ENCODE measurements at regions not wholly inside any gene's neighbourhood (a gene's known extent, or its start where the extent isn't known, plus 50 kb on each side); places are given as distances from the start of the nearest gene placed in this dataset.

DNA sequence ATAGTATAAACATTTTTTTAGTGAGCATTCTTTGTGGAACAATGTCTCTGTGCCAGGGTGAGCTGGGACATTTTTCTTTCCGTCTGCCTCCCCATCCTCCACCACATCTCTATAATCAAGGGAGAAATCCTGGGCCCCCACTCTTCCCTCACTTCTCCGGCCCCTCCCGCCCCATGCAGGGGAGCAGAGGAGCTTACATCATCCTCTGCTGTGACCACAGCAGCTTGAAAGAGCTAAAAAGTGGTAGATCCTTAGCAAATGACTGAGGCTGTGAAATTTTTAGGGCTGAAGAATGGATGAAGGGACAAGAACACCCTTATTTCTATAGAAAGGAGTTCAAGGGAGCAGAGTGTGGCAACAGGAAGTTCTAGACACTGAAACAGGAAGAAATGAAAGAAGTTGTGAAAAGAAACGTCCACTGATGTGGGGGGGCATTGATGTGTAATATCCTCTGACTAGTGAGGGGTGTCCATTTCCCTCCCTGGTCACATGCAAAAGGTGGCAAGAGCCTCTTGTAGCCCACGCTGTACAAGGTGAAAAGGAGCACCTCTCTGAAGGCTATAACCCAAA lies 380.3 kb upstream of the JARID2 start:
- H3K4me3 Mint-ChIP-seq, result peak overlapping the region; percentile 60
- peak overlapping the region; percentile 85 to 94 for H3K27ac Mint-ChIP-seq
- peaks cover 46% of the 10 kb centered on the region in 2 donors for H3K4me1 Mint-ChIP-seq (ENCODE audit: low read depth in 2 of 2)
- peak; percentile 74 for DNase-seq (ENCODE audit: low spot score)
- peak; percentile 88 to 91 for ATAC-seq
- peaks cover 0 to 2% of the 10 kb centered on the region in 2 donors for H3K27me3 Mint-ChIP-seq
- no peaks in the 10 kb centered on the region for H3K36me3 Mint-ChIP-seq
- H3K9me3 Mint-ChIP-seq, result no peaks in the 10 kb centered on the region

DNA sequence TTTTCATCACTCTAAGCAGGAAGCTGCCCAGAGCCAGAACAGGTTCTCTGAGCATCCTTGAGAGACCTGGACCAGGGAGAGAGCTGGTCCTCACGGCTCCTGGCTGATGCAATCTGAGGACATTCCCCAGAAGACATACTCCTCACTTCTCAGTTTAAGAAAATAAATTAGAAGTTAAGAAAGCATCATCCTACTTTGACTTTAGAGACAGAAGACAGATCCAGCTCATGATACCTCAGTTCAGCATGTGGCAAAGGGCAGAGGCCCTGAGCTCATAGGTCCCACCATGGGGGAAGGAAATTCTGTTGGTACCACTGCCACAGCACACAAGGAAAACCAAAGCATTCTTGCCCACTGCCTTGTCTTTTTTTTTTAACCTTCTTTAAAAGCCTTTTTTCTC lies 378.1 kb upstream of the JARID2 start:
- ATAC-seq (no peak), DNase-seq (ENCODE audit: low spot score) (no peak)
- Mint-ChIP-seq H3K27ac (peak overlapping the region; percentile 34 to 67), H3K27me3 (peaks cover 0 to 2% of the 10 kb centered on the region in 2 donors), H3K9me3 (no peaks in the 10 kb centered on the region), H3K36me3 (no peaks in the 10 kb centered on the region), H3K4me1 (ENCODE audit: low read depth in 2 of 2) (peaks cover 34 to 35% of the 10 kb centered on the region in 2 donors), H3K4me3 (no peak overlapping the region)

- H3K9me3 Mint-ChIP-seq, result no peaks in the 10 kb centered on the region
- no peak for DNase-seq (ENCODE audit: low spot score)
- peaks cover 31 to 34% of the 10 kb centered on the region in 2 donors for H3K4me1 Mint-ChIP-seq (ENCODE audit: low read depth in 2 of 2)
- H3K27me3 Mint-ChIP-seq, result peaks cover 0 to 2% of the 10 kb centered on the region in 2 donors
- no peak for ATAC-seq
- H3K27ac Mint-ChIP-seq, result peak overlapping the region in 1 of 2 donors; percentile 37
- no peaks in the 10 kb centered on the region for H3K36me3 Mint-ChIP-seq
- no peak overlapping the region for H3K4me3 Mint-ChIP-seq
These were observed 374.6 kb upstream of the JARID2 start for GRCh38 chr6:14871221-14871620.

- no peaks in the 10 kb centered on the region for H3K9me3 Mint-ChIP-seq
- DNase-seq (ENCODE audit: low spot score) (no peak), ATAC-seq (no peak)
- H3K36me3 Mint-ChIP-seq, result no peaks in the 10 kb centered on the region
- H3K27ac Mint-ChIP-seq, result peak overlapping the region in 1 of 2 donors; percentile 42
- H3K27me3 Mint-ChIP-seq, result peaks cover 0 to 2% of the 10 kb centered on the region in 2 donors
- H3K4me1 Mint-ChIP-seq (ENCODE audit: low read depth in 2 of 2), result peaks cover 46 to 49% of the 10 kb centered on the region in 2 donors
- no peak overlapping the region for H3K4me3 Mint-ChIP-seq
These were observed 372.8 kb upstream of the JARID2 start for GRCh38 chr6:14873101-14873500.

DNA sequence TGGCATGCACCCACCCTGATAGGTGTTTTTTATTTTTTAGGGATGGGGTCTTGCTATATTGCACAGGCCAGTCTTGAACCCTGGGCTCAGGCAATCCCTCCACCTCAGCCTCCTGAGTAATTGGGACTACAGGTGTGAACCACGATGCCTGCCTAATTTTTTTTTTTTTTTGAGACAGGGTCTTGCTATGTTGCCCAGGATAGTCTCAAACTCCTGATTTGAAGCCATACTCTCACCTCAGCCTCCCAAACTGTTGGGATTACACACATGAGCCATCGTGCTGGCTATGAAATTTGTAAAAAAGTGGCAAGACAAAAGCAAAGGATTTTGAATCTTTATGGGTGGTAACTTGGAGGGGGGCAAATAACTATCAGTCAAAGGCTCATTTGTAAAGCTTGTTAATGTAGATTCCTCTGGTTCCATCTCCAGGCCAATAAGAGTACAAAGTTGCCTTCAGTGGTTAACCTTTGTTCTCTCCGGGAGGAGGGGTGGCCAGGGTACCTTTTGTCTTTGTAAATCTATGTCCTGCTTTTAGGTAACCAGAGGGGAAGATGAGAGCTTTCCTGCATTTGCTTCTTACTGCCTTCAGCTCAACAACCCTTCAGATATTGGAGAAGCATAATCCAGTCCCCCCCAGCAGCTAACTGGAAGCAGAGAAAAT lies 372.0 kb upstream of the JARID2 start:
- peaks cover 52 to 57% of the 10 kb centered on the region in 2 donors for H3K4me1 Mint-ChIP-seq (ENCODE audit: low read depth in 2 of 2)
- H3K27ac Mint-ChIP-seq, result peak overlapping the region; percentile 96 to 100
- H3K27me3 Mint-ChIP-seq, result peaks cover 0 to 2% of the 10 kb centered on the region in 2 donors
- no peaks in the 10 kb centered on the region for H3K36me3 Mint-ChIP-seq
- ATAC-seq, result no peak
- H3K4me3 Mint-ChIP-seq, result no peak overlapping the region
- DNase-seq (ENCODE audit: low spot score), result no peak
- no peaks in the 10 kb centered on the region for H3K9me3 Mint-ChIP-seq

GRCh38 chr6:14874975-14875480 lies 370.8 kb upstream of the JARID2 start:
- Mint-ChIP-seq H3K4me1 (ENCODE audit: low read depth in 2 of 2) (peaks cover 44 to 52% of the 10 kb centered on the region in 2 donors), H3K9me3 (no peaks in the 10 kb centered on the region), H3K4me3 (peak overlapping the region; percentile 89), H3K36me3 (no peaks in the 10 kb centered on the region), H3K27me3 (no peaks in the 10 kb centered on the region), H3K27ac (peak overlapping the region; percentile 96 to 100)
- DNase-seq (ENCODE audit: low spot score) (no peak), ATAC-seq (no peak)

DNA sequence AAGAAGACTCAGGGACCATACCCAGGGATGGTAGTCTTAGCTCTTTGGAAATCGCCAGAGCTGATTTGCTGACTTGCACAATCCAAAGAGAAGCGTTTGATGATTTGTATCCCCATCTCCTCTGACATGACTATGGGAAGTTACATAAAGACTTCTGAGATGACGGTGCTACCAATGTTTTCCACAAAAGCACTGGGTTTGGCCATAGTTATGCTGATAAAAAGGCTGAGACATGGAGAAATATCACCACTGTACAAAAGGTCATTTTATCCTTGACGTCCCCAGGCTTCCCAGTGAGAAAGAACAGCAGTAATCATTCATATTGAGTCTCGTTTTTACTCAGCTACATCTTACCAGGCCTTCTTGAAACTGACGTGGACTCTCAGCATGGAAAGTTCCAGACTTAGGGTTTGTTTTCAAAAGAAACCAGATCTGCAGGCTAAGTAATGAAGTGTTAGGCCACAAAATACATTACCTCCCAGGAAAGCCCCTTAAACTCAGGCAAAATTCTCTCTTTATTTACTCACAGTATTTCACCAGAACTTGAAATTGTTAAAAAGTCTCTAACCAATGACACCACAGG lies 370.3 kb upstream of the JARID2 start:
- peak overlapping the region; percentile 89 for H3K4me3 Mint-ChIP-seq
- peak; percentile 70 to 77 for ATAC-seq
- DNase-seq (ENCODE audit: low spot score), result no peak
- peaks cover 48 to 52% of the 10 kb centered on the region in 2 donors for H3K4me1 Mint-ChIP-seq (ENCODE audit: low read depth in 2 of 2)
- no peaks in the 10 kb centered on the region for H3K36me3 Mint-ChIP-seq
- peak overlapping the region; percentile 96 to 100 for H3K27ac Mint-ChIP-seq
- no peaks in the 10 kb centered on the region for H3K9me3 Mint-ChIP-seq
- no peaks in the 10 kb centered on the region for H3K27me3 Mint-ChIP-seq

DNA sequence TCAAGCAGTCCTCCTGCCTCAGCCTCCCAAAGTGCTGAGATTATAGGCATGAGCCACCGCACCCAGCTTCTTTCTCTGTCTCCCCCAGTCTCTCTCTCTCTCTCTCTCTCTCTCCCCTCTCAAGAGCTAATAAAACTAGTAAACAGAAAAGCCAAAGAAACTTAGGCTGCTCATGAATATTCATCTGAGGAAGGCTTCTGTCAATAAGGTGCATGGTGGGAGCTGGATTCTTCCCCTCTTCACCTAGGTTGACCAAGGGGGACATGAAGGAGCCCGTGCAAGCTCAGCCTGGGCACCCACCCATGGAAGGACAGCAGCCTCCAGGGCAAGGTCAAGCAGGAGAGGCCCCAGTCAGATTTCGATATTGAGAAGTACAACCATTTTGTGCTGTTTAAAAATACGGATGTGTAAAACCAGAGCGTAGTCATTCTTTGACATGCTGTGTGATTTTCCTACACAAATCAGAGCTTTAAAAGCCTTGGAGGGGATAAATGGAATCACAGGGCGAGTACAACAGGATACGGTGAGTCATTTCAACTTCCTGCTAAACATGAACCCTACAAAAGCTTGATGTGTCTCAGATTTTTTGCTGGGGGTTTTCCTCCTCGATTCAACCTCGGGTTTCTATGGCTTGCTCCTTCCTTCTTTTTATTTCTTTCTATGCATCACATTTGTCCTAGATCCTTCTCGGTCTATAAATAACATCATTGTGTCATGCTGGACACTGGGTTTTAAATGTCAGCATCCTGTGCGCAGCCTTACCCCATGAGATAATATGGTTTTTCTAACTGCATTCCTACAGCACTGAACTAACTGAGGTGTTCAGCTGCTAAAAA lies 368.9 kb upstream of the JARID2 start:
- ATAC-seq, result peak; percentile 81 to 82
- no peaks in the 10 kb centered on the region for H3K27me3 Mint-ChIP-seq
- H3K27ac Mint-ChIP-seq, result peak overlapping the region; percentile 96 to 100
- peaks cover 48 to 52% of the 10 kb centered on the region in 2 donors for H3K4me1 Mint-ChIP-seq (ENCODE audit: low read depth in 2 of 2)
- peak; percentile 75 for DNase-seq (ENCODE audit: low spot score)
- no peaks in the 10 kb centered on the region for H3K36me3 Mint-ChIP-seq
- no peaks in the 10 kb centered on the region for H3K9me3 Mint-ChIP-seq
- peak overlapping the region; percentile 89 for H3K4me3 Mint-ChIP-seq

- no peak for ATAC-seq
- Mint-ChIP-seq H3K27ac (peak overlapping the region; percentile 96 to 100), H3K27me3 (no peaks in the 10 kb centered on the region), H3K9me3 (no peaks in the 10 kb centered on the region), H3K36me3 (no peaks in the 10 kb centered on the region), H3K4me1 (ENCODE audit: low read depth in 2 of 2) (peaks cover 47 to 51% of the 10 kb centered on the region in 2 donors), H3K4me3 (peak overlapping the region; percentile 89)
- DNase-seq (ENCODE audit: low spot score), result no peak
These were observed 368.1 kb upstream of the JARID2 start for GRCh38 chr6:14877758-14878157.

DNA sequence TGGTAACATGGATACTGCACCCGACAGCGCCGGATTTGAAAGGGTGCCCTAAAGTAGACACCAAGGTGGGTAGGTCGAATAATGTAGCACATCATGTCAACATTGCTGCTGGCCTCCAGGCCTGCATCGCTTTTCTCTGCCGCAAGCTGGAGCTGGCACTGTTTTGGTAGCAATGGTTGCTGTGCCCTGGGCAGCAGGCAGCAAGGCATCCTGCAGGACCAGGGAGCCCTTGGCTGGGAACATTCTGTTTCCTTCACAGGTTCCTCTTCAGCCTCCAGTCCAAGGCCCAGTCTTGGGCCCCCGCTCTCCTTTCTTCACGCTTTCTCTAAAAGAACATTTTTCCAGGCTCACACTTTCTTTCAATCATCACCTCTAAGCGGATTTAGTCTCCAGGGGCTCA lies 365.8 kb upstream of the JARID2 start:
- Mint-ChIP-seq H3K27me3 (no peaks in the 10 kb centered on the region), H3K4me3 (no peak overlapping the region), H3K4me1 (ENCODE audit: low read depth in 2 of 2) (peaks cover 38 to 41% of the 10 kb centered on the region in 2 donors), H3K9me3 (no peaks in the 10 kb centered on the region), H3K36me3 (no peaks in the 10 kb centered on the region), H3K27ac (peak overlapping the region in 1 of 2 donors; percentile 61)
- DNase-seq (ENCODE audit: low spot score) (no peak), ATAC-seq (no peak)

DNA sequence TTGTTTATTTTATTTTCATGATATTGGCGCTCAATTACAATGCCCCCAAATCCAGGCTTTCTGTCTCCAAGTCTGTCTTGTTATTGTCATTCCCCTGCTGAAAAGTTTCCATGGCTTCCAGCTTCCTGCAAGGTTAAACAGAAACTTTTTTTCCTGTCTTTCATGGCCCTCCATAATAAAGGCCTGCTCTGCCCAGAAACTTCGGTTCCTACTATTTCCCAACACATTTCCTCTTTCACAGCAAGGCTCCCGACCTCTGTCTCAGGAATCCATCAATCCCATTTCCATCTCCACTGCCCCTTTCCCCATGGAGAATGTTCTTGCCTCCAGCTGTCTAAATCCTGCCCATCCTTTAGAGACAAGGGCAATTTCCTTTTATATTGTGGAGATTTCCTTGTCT lies 365.2 kb upstream of the JARID2 start:
- H3K36me3 Mint-ChIP-seq, result no peaks in the 10 kb centered on the region
- DNase-seq (ENCODE audit: low spot score), result no peak
- H3K4me1 Mint-ChIP-seq (ENCODE audit: low read depth in 2 of 2), result peaks cover 31 to 34% of the 10 kb centered on the region in 2 donors

DNA sequence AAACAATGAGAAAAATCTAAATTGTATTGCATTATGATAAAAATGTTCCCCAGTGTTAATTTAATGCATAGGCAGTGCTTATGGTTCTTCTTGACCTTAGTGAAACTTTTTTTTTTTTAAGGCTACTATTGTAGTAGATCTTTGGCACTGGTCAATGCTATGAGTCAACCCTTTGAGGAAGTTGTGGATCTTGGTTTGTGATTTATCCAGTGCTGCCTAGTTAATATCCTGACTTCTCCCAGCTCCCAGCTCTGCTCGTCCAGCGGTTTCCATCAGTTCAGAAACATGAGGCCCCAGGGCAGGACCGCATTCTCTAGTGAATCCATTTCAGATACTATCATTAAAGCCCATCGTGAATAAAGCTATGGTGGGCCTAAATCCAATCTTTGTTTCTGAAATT lies 364.5 kb upstream of the JARID2 start:
- Mint-ChIP-seq H3K4me1 (ENCODE audit: low read depth in 2 of 2) (peaks cover 24 to 28% of the 10 kb centered on the region in 2 donors), H3K36me3 (no peaks in the 10 kb centered on the region), H3K27ac (no peak overlapping the region), H3K27me3 (no peaks in the 10 kb centered on the region), H3K9me3 (no peaks in the 10 kb centered on the region), H3K4me3 (no peak overlapping the region)
- no peak for DNase-seq (ENCODE audit: low spot score)
- no peak for ATAC-seq

More for the DNA sequence above, 365.2 kb upstream of the JARID2 start:
- H3K9me3 Mint-ChIP-seq, result no peaks in the 10 kb centered on the region
- no peak for ATAC-seq
- peak overlapping the region in 1 of 2 donors; percentile 61 for H3K27ac Mint-ChIP-seq
- H3K4me3 Mint-ChIP-seq, result no peak overlapping the region
- H3K27me3 Mint-ChIP-seq, result no peaks in the 10 kb centered on the region

DNA sequence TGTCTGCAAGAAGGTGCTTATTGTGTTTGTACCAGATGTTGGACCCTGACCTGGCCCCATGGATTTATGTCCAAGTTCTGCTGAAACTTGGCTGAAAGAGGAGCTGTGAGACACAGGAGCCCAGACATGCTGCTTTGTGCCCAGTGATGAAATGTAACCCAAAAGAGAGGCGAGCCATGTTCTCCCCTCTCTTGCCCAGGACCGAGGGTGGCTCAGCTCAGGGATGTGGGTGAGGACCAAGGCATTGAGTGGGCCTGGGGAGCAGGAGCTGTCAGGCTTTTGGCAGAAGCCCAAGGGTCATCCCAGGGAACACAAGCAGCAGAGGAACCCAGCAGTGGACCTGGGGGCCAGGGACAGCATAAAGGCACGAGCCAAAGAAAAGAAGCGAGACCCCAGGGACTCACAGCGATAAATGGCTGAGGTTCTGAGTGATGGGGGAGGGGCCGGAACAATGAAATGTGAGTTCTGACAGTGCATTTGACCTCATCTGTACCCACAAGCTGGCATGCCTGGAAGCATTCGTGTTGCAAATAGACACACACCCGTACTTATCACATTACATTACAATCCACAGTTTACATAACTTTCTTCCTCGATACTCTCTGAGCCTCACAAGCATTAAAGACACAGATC lies 363.4 kb upstream of the JARID2 start:
- Mint-ChIP-seq H3K9me3 (no peaks in the 10 kb centered on the region), H3K27ac (peak overlapping the region in 1 of 2 donors; percentile 65), H3K27me3 (no peaks in the 10 kb centered on the region), H3K4me3 (no peak overlapping the region), H3K36me3 (no peaks in the 10 kb centered on the region), H3K4me1 (ENCODE audit: low read depth in 2 of 2) (peaks cover 13 to 19% of the 10 kb centered on the region in 2 donors)
- no peak for DNase-seq (ENCODE audit: low spot score)
- no peak for ATAC-seq
